GM23338 (cell line): ENCODE measurements at regions not wholly inside any gene's neighbourhood (a gene's known extent, or its start where the extent isn't known, plus 50 kb on each side); places are given as distances from the start of the nearest gene placed in this dataset.
A peak's percentile ranks its signal among the peaks of the same experiment; 100 is the strongest.

Experiments used
- ATAC-seq: fragments of 200-7000 bp; cut with Tn5 transposase; 3 replicates; pipeline ENCODE4 v1.9.1; 2020
- DNase-seq: peaks from one replicate; pipeline ENCODE4 v3.0.0-alpha.2; 2015; ENCODE audit warnings: low spot score
- H2AFZ ChIP-seq: fragments of 200-600 bp; sonication (generic); 2 replicates; pipeline ENCODE4 v1.8.0; 2016; ENCODE audit warnings: antibody characterized with exemption, mild to moderate bottlenecking, moderate library complexity
- H3F3A ChIP-seq: fragments of 200-600 bp; sonication (generic); replicated peaks from 2 replicates; pipeline ENCODE4 v1.8.0; 2017; ENCODE audit warnings: antibody characterized with exemption, mixed run types, low read depth
- H3K27ac ChIP-seq: fragments of 200-600 bp; sonication (generic); 2 replicates; pipeline ENCODE4 v1.6.1; 2016; ENCODE audit warnings: low read depth
- H3K27me3 ChIP-seq: fragments of 200-600 bp; sonication (generic); 2 replicates; pipeline ENCODE4 v1.8.0; 2016; ENCODE audit warnings: mild to moderate bottlenecking, mixed run types, moderate library complexity; ENCODE audit not compliant: insufficient read depth
- H3K36me3 ChIP-seq: fragments of 200-600 bp; sonication (generic); 2 replicates; pipeline ENCODE4 v1.8.0; 2016; ENCODE audit warnings: mild to moderate bottlenecking; ENCODE audit not compliant: insufficient read depth
- H3K4me1 ChIP-seq: fragments of 200-600 bp; sonication (generic); 2 replicates; pipeline ENCODE4 v1.8.0; 2016; ENCODE audit warnings: mild to moderate bottlenecking, moderate library complexity; ENCODE audit not compliant: insufficient read depth
- H3K4me2 ChIP-seq: fragments of 200-600 bp; sonication (generic); 2 replicates; pipeline ENCODE4 v1.7.1; 2017; ENCODE audit warnings: mixed run types
- H3K4me3 ChIP-seq: fragments of 200-600 bp; sonication (generic); 2 replicates; pipeline ENCODE4 v1.6.1; 2016; ENCODE audit warnings: mixed run types
- H3K79me2 ChIP-seq: fragments of 200-600 bp; sonication (generic); replicated peaks from 2 replicates; pipeline ENCODE4 v1.8.0; 2017; ENCODE audit warnings: mild to moderate bottlenecking; ENCODE audit not compliant: insufficient read depth
- H3K9me2 ChIP-seq: fragments of 200-600 bp; sonication (generic); 2 replicates; pipeline ENCODE4 v1.8.0; 2017; ENCODE audit not compliant: insufficient read depth
- H4K20me1 ChIP-seq: fragments of 200-600 bp; sonication (generic); replicated peaks from 2 replicates; pipeline ENCODE4 v1.8.0; 2017; ENCODE audit warnings: mild to moderate bottlenecking; ENCODE audit not compliant: insufficient read depth
- H3K27ac Mint-ChIP-seq: 2 replicates; pipeline ENCODE4 v1.8.0; 2020; ENCODE audit warnings: inconsistent platforms, mild to moderate bottlenecking, moderate library complexity, mixed read lengths
- H3K27me3 Mint-ChIP-seq: 3 replicates; pipeline ENCODE4 v1.8.0; 2022; ENCODE audit warnings: low read depth, mild to moderate bottlenecking, moderate library complexity, mixed read lengths, inconsistent platforms; ENCODE audit not compliant: insufficient read depth, poor library complexity
- H3K36me3 Mint-ChIP-seq: 3 replicates; pipeline ENCODE4 v1.8.0; 2021; ENCODE audit warnings: low read depth, mild to moderate bottlenecking, inconsistent platforms, moderate library complexity, mixed read lengths
- H3K4me1 Mint-ChIP-seq: 3 replicates; pipeline ENCODE4 v1.8.0; 2020; ENCODE audit warnings: mild to moderate bottlenecking, inconsistent platforms, mixed read lengths
- H3K4me3 Mint-ChIP-seq: 3 replicates; pipeline ENCODE4 v1.8.0; 2021; ENCODE audit warnings: moderate library complexity, mild to moderate bottlenecking, inconsistent platforms, mixed read lengths
- H3K9me3 Mint-ChIP-seq: 3 replicates; pipeline ENCODE4 v1.8.0; 2020; ENCODE audit warnings: moderate library complexity, mild to moderate bottlenecking, inconsistent platforms, mixed read lengths
- CREB1 ChIP-seq: fragments of 250-450 bp; sonication (Bioruptor Pico); IDR thresholded peaks from 2 replicates; pipeline ENCODE4 v1.5.0; 2020; ENCODE audit warnings: low read depth, mild to moderate bottlenecking, moderate library complexity
- CTCF ChIP-seq, 2 experiments: fragments of 200-600 bp in 1 of 2; sonication (generic) in 1 of 2; conservative IDR thresholded peaks; 2 replicates each; pipeline versions ENCODE4 v1.5.1 to v1.6.1; 2016 to 2017; ENCODE audit warnings: antibody characterized with exemption in 2 of 2, low read depth in 2 of 2, mild to moderate bottlenecking in 2 of 2, moderate library complexity in 1 of 2
- EZH2 ChIP-seq: fragments of 200-600 bp; sonication (generic); IDR thresholded peaks from one replicate; pipeline ENCODE4 v1.8.0; 2017; ENCODE audit warnings: antibody characterized with exemption, mild to moderate bottlenecking, low read depth; ENCODE audit not compliant: unreplicated experiment
- EZH2phosphoT487 ChIP-seq: fragments of 200-600 bp; sonication (generic); IDR thresholded peaks from one replicate; pipeline ENCODE4 v1.8.1; 2018; ENCODE audit warnings: antibody characterized with exemption; ENCODE audit not compliant: unreplicated experiment
- JUNB ChIP-seq: IDR thresholded peaks from one replicate; pipeline ENCODE4 v1.6.1; 2016; ENCODE audit warnings: antibody characterized with exemption; ENCODE audit not compliant: unreplicated experiment
- NANOG ChIP-seq: IDR thresholded peaks from 2 replicates; pipeline ENCODE4 v1.6.1; 2016; ENCODE audit warnings: antibody characterized with exemption, borderline replicate concordance
- POLR2AphosphoS5 ChIP-seq: IDR thresholded peaks from 2 replicates; pipeline ENCODE4 v1.6.1; 2016; ENCODE audit warnings: antibody characterized with exemption, low read depth
- STAT1 ChIP-seq: IDR thresholded peaks from one replicate; pipeline ENCODE4 v1.6.1; 2016; ENCODE audit warnings: antibody characterized with exemption; ENCODE audit not compliant: unreplicated experiment
- ZNF114 ChIP-seq: fragments of 250-450 bp; sonication (Bioruptor Pico); IDR thresholded peaks from 2 replicates; pipeline ENCODE4 v1.5.0; 2020; ENCODE audit warnings: mild to moderate bottlenecking, moderate library complexity
- ZNF331 ChIP-seq: fragments of 250-450 bp; sonication (Bioruptor Pico); IDR thresholded peaks from 2 replicates; pipeline ENCODE4 v1.5.0; 2020; ENCODE audit warnings: low read depth, mild to moderate bottlenecking, moderate library complexity
- TF ChIP-seq, protein P1 (sequence below): IDR thresholded peaks from one replicate; pipeline ENCODE4 v1.6.1; 2018; ENCODE audit warnings: antibody characterized with exemption; ENCODE audit not compliant: unreplicated experiment
- TF ChIP-seq, protein P2 (sequence below): IDR thresholded peaks from 2 replicates; pipeline ENCODE4 v1.6.1; 2016; ENCODE audit warnings: antibody characterized with exemption

DNA sequence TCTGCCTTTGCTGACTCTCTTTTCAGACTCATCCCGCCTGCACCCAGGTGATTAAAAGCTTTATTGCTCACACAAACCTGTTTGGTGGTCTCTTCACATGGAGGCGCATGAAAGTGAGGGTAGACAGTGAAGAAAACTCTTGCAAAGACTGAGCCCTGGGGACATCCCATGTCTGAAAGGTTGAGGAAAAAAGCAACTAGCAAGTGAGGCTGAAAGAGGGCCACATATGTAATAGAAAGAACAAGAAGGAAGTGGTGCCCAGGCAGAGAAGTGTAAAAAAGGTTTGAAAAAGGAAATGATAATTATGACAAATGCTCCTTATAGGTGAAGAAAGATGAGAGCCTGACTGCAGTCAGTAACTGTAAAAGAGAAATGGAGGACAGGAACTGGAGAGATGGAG is 115.9 kb upstream of the NEK7 start:
- no peak overlapping the region for H3K4me3 Mint-ChIP-seq
- Histone ChIP-seq H3K27me3 (no peaks in the 10 kb centered on the region), H3F3A (no peaks in the 10 kb centered on the region), H2AFZ (0 out of 2 replicates have a peak overlapping the region, but pooled peaks have one; percentile 69), H3K9me2 (peaks cover 9% of the 10 kb centered on the region; the same call in 1 of the 2 replicates), H3K36me3 (no peaks in the 10 kb centered on the region), H3K4me2 (no peak overlapping the region), H3K4me1 (no peaks in the 10 kb centered on the region), H4K20me1 (no peaks in the 10 kb centered on the region), H3K27ac (no peak overlapping the region), H3K4me3 (no peak overlapping the region), H3K79me2 (no peaks in the 10 kb centered on the region)
- TF ChIP-seq, protein P1, sequence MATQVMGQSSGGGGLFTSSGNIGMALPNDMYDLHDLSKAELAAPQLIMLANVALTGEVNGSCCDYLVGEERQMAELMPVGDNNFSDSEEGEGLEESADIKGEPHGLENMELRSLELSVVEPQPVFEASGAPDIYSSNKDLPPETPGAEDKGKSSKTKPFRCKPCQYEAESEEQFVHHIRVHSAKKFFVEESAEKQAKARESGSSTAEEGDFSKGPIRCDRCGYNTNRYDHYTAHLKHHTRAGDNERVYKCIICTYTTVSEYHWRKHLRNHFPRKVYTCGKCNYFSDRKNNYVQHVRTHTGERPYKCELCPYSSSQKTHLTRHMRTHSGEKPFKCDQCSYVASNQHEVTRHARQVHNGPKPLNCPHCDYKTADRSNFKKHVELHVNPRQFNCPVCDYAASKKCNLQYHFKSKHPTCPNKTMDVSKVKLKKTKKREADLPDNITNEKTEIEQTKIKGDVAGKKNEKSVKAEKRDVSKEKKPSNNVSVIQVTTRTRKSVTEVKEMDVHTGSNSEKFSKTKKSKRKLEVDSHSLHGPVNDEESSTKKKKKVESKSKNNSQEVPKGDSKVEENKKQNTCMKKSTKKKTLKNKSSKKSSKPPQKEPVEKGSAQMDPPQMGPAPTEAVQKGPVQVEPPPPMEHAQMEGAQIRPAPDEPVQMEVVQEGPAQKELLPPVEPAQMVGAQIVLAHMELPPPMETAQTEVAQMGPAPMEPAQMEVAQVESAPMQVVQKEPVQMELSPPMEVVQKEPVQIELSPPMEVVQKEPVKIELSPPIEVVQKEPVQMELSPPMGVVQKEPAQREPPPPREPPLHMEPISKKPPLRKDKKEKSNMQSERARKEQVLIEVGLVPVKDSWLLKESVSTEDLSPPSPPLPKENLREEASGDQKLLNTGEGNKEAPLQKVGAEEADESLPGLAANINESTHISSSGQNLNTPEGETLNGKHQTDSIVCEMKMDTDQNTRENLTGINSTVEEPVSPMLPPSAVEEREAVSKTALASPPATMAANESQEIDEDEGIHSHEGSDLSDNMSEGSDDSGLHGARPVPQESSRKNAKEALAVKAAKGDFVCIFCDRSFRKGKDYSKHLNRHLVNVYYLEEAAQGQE, result no peak
- ATAC-seq, result no peak
- no peak for DNase-seq
- H3K27ac Mint-ChIP-seq, result no peak overlapping the region
- H3K36me3 Mint-ChIP-seq, result no peaks in the 10 kb centered on the region
- no peaks in the 10 kb centered on the region for H3K4me1 Mint-ChIP-seq
- no peaks in the 10 kb centered on the region for H3K9me3 Mint-ChIP-seq
- H3K27me3 Mint-ChIP-seq, result no peaks in the 10 kb centered on the region

- no peak overlapping the region for H3K27ac Mint-ChIP-seq
- Histone ChIP-seq H3F3A (no peaks in the 10 kb centered on the region), H3K27me3 (no peaks in the 10 kb centered on the region), H3K4me3 (no peak overlapping the region), H3K4me1 (no peaks in the 10 kb centered on the region), H4K20me1 (no peaks in the 10 kb centered on the region), H3K36me3 (no peaks in the 10 kb centered on the region), H2AFZ (no peak overlapping the region), H3K79me2 (no peaks in the 10 kb centered on the region), H3K4me2 (no peak overlapping the region), H3K9me2 (peaks cover 9% of the 10 kb centered on the region; the same call in 1 of the 2 replicates), H3K27ac (no peak overlapping the region)
- H3K4me1 Mint-ChIP-seq, result no peaks in the 10 kb centered on the region
- H3K4me3 Mint-ChIP-seq, result no peak overlapping the region
- H3K27me3 Mint-ChIP-seq, result no peaks in the 10 kb centered on the region
- H3K9me3 Mint-ChIP-seq, result no peaks in the 10 kb centered on the region
- ATAC-seq, result no peak
- H3K36me3 Mint-ChIP-seq, result no peaks in the 10 kb centered on the region
- DNase-seq, result no peak
- TF ChIP-seq ZNF114 (CRISPR knock-in tag) (no peak), STAT1 (no peak), NANOG (no peak), EZH2 (no peak), JUNB (no peak), POLR2AphosphoS5 (no peak), EZH2phosphoT487 (no peak), CREB1 (CRISPR knock-in tag) (no peak), ZNF331 (CRISPR knock-in tag) (no peak), CTCF (conservative IDR thresholded peaks at IDR 0.05; ENCODE audit: low read depth in 2 of 2) (no peak)
- TF ChIP-seq, protein P1, result no peak
- TF ChIP-seq, protein P2, sequence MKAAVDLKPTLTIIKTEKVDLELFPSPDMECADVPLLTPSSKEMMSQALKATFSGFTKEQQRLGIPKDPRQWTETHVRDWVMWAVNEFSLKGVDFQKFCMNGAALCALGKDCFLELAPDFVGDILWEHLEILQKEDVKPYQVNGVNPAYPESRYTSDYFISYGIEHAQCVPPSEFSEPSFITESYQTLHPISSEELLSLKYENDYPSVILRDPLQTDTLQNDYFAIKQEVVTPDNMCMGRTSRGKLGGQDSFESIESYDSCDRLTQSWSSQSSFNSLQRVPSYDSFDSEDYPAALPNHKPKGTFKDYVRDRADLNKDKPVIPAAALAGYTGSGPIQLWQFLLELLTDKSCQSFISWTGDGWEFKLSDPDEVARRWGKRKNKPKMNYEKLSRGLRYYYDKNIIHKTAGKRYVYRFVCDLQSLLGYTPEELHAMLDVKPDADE, result no peak
Measured at GRCh38 chr1:198042168-198042567, 114.6 kb upstream of the NEK7 start.
